ENCODE measurements at regions not wholly inside any gene's neighbourhood (a gene's known extent, or its start where the extent isn't known, plus 50 kb on each side); places are given as distances from the start of the nearest gene placed in this dataset.

- Histone ChIP-seq H3K4me1 (ENCODE audit: insufficient read depth, low read length) (no peaks in the 10 kb centered on the region), H3K9me3 (ENCODE audit: low read depth, low read length) (no peaks in the 10 kb centered on the region), H3K27ac (ENCODE audit: low read depth, low read length) (no peak overlapping the region), H3K36me3 (ENCODE audit: insufficient read depth, low read length) (no peaks in the 10 kb centered on the region), H3K79me2 (ENCODE audit: insufficient read depth, low read length) (no peaks in the 10 kb centered on the region), H4K20me1 (ENCODE audit: insufficient read depth, low read length) (no peaks in the 10 kb centered on the region), H3K4me3 (ENCODE audit: insufficient read depth, low read length) (no peak overlapping the region), H2AFZ (ENCODE audit: low read length) (no peak overlapping the region), H3K27me3 (ENCODE audit: insufficient read depth, low read length) (peaks cover 14% of the 10 kb centered on the region), H3K4me2 (ENCODE audit: insufficient read depth, low read length) (no peak overlapping the region)
- TF ChIP-seq CTCF (IDR thresholded peaks at IDR 0.05; ENCODE audit: extremely low read depth, low read depth, low read length) = no peak
- DNase-seq (ENCODE audit: insufficient read length, low spot score, missing footprints) = no peak
These were observed 190.5 kb upstream of the GSC start for GRCh38 chr14:94960285-94961001.

DNA sequence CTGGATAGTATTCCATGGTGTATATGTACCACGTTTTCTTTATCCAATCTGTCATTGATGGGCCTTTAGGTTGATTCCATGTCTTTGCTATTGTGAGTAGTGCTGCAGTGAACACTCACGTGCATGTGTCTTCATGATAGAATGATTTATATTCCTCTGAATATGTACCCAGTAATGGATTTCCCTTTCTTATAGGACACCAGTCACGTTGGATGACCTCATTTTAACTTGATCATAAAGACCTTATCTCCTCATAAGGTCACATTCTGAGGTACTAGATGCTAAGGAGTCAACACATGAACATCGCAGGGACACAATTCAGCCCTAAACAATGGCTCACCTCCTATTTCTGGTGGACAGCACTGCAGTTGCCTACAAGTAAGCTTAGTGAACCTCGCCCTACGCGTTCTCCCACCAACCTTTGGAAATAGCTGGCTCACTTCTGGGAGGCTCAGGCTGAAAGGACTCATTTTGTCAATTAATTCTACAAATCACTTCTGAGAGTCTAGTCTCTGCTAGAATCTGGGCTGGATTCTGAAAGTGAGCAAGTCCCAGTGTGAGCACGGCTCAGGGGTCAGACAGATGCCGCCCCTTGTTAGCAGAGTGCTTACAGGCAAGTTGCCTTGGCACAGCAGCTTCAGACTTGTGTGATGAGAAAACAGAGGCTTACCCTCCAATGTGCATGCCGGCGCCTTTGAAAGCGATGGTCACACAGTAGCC is 183.8 kb upstream of the GSC start:
- Histone ChIP-seq H3K4me1 (ENCODE audit: insufficient read depth, low read length) (no peaks in the 10 kb centered on the region), H3K4me3 (ENCODE audit: insufficient read depth, low read length) (no peak overlapping the region), H4K20me1 (ENCODE audit: insufficient read depth, low read length) (no peaks in the 10 kb centered on the region), H3K27ac (ENCODE audit: low read depth, low read length) (no peak overlapping the region), H3K79me2 (ENCODE audit: insufficient read depth, low read length) (no peaks in the 10 kb centered on the region), H3K4me2 (ENCODE audit: insufficient read depth, low read length) (no peak overlapping the region), H2AFZ (ENCODE audit: low read length) (no peak overlapping the region), H3K27me3 (ENCODE audit: insufficient read depth, low read length) (peaks cover 6% of the 10 kb centered on the region), H3K36me3 (ENCODE audit: insufficient read depth, low read length) (no peaks in the 10 kb centered on the region), H3K9me3 (ENCODE audit: low read depth, low read length) (no peaks in the 10 kb centered on the region)
- DNase-seq (ENCODE audit: insufficient read length, low spot score, missing footprints) = no peak
- TF ChIP-seq CTCF (IDR thresholded peaks at IDR 0.05; ENCODE audit: extremely low read depth, low read depth, low read length) = no peak

GRCh38 chr14:94952097-94952496 is 182.2 kb upstream of the GSC start:
- DNase-seq (ENCODE audit: insufficient read length, low spot score, missing footprints) = no peak
- no peak overlapping the region for H3K27ac ChIP-seq (ENCODE audit: low read depth, low read length)
- H2AFZ ChIP-seq (ENCODE audit: low read length) = no peak overlapping the region
- H3K36me3 ChIP-seq (ENCODE audit: insufficient read depth, low read length) = no peaks in the 10 kb centered on the region
- no peaks in the 10 kb centered on the region for H4K20me1 ChIP-seq (ENCODE audit: insufficient read depth, low read length)
- H3K4me1 ChIP-seq (ENCODE audit: insufficient read depth, low read length) = no peaks in the 10 kb centered on the region
- no peaks in the 10 kb centered on the region for H3K27me3 ChIP-seq (ENCODE audit: insufficient read depth, low read length)
- H3K4me3 ChIP-seq (ENCODE audit: insufficient read depth, low read length) = no peak overlapping the region
- H3K79me2 ChIP-seq (ENCODE audit: insufficient read depth, low read length) = no peaks in the 10 kb centered on the region
- TF ChIP-seq CTCF (IDR thresholded peaks at IDR 0.05; ENCODE audit: extremely low read depth, low read depth, low read length) = no peak
- no peak overlapping the region for H3K4me2 ChIP-seq (ENCODE audit: insufficient read depth, low read length)
- H3K9me3 ChIP-seq (ENCODE audit: low read depth, low read length) = no peaks in the 10 kb centered on the region

GRCh38 chr14:94946244-94946643 is 176.3 kb upstream of the GSC start:
- Histone ChIP-seq H3K27me3 (ENCODE audit: insufficient read depth, low read length) (no peaks in the 10 kb centered on the region), H4K20me1 (ENCODE audit: insufficient read depth, low read length) (no peaks in the 10 kb centered on the region), H3K4me2 (ENCODE audit: insufficient read depth, low read length) (no peak overlapping the region), H3K36me3 (ENCODE audit: insufficient read depth, low read length) (no peaks in the 10 kb centered on the region), H3K27ac (ENCODE audit: low read depth, low read length) (no peak overlapping the region), H3K79me2 (ENCODE audit: insufficient read depth, low read length) (no peaks in the 10 kb centered on the region), H3K4me1 (ENCODE audit: insufficient read depth, low read length) (no peaks in the 10 kb centered on the region), H3K4me3 (ENCODE audit: insufficient read depth, low read length) (no peak overlapping the region), H2AFZ (ENCODE audit: low read length) (no peak overlapping the region), H3K9me3 (ENCODE audit: low read depth, low read length) (no peaks in the 10 kb centered on the region)
- TF ChIP-seq CTCF (IDR thresholded peaks at IDR 0.05; ENCODE audit: extremely low read depth, low read depth, low read length) = no peak
- no peak for DNase-seq (ENCODE audit: insufficient read length, low spot score, missing footprints)
